GM21528 (cell line): ENCODE measurements at regions not wholly inside any gene's neighbourhood (a gene's known extent, or its start where the extent isn't known, plus 50 kb on each side); places are given as distances from the start of the nearest gene placed in this dataset.

Experiments used
- ATAC-seq: cut with Tn5 transposase; IDR thresholded peaks from one replicate; pipeline ENCODE4 v1.9.1; 2021; ENCODE audit warnings: mild to moderate bottlenecking, moderate library complexity; ENCODE audit not compliant: unreplicated experiment, low FRiP score

DNA sequence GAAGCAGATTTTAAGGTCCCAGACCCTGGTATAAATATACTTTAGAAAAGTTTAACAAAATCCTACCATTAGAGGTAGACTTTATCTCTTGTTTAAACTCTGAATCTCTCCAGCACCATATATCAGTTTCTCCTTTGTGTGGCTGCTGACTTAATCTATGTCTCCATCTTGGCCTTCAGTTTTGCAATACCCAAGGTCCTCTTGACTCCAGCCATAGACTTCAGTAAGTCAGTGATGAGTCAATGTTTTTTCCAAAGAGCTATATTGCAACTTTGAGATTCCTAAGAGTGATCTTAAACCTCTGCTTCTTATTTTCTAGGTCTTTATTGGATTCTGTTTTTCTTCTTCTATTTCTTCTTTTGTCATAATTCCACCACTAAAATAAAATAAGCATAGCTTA lies 50.8 kb upstream of the ADGRL3 start:
- ATAC-seq, result no peak
